ENCODE measurements at regions not wholly inside any gene's neighbourhood (a gene's known extent, or its start where the extent isn't known, plus 50 kb on each side); places are given as distances from the start of the nearest gene placed in this dataset.
"Not testable (repeated sequence)": the region's sequence is repeated elsewhere in the genome, so short reads cannot be mapped to it uniquely, and the experiment has no call there.

DNA sequence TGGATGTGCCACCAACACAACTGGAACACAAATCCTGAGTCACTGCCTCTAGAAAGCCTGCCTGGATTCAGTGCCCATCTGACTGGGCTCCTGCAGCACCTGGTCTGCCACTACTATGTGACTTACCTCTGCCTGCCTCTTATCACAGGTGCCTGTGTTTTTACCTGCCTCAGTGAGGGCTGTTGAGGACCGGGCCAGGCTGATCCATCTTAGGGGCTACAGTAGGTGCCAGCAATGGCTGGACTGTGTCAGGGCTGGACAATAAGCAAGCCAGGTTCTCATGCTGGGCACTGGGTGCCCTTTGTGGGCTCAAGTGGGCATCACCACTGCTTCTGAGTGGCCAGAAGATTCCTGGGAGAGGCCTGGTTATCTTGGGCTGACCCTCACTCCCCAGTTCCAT is 948.6 kb upstream of the TPTE start:
- DNase-seq: not testable (repeated sequence)

DNA sequence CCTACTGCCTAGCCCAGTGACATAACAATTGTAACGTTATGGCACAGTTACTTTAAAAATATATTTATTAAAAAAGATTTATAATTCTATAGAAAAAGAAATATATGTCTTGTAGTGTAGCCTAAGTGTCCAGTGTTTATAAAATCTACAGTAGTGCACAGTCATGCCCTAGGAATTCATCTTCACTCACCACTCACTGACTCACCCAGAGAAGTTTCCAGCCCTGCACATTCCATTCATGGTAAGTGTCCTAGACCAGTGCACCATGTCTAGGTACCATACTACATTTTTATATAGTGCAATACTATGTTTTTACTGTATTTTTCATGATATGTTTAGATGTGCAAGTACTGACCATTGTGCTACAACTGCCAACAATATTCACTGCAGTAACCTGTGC is 947.9 kb upstream of the TPTE start:
- not testable (repeated sequence) for DNase-seq

GRCh38 chr21:9579275-9579674 is 942.1 kb upstream of the TPTE start:
- DNase-seq: not testable (repeated sequence)

DNA sequence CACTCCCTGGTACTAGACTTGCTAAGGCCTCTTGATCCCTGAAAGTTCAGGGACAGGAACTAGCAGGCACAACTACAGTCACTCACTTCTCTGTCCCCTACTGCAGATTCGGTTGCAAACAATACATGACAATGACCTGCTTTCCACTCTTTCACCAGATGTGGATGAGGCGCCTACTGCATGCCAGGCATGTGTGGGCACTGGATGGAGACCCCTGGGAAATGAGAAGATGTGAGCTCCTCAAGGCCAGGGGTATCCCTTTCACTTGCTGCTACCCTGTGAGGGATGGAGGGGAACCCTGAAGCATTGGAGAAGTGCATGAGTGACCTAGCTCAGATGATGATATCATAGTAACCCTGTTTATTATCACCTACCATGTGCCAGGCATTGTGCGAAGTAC is 933.4 kb upstream of the TPTE start:
- not testable (repeated sequence) for DNase-seq

GRCh38 chr21:9592591-9592990 is 928.8 kb upstream of the TPTE start:
- DNase-seq: not testable (repeated sequence)

DNA sequence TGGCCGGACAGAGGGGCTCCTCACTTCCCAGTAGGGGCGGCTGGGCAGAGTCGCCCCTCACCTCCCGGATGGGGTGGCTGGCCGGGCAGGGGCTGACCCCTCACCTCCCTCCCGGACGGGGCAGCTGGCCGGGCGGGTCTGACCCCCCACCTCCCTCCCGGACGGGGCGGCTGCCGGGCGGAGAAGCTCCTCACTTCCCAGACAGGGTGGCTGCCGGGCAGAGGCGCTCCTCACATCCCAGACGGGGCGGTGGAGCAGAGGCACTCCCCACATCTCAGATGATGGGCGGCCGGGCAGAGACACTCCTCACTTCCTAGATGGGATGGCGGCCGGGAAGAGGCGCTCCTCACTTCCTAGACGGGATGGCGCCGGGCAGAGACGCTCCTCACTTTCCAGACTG is 927.7 kb upstream of the TPTE start:
- DNase-seq: not testable (repeated sequence)

GRCh38 chr21:9614011-9614410 is 907.4 kb upstream of the TPTE start:
- DNase-seq: not testable (repeated sequence)

- not testable (repeated sequence) for DNase-seq
Observed at GRCh38 chr21:9621121-9621793, 900.1 kb upstream of the TPTE start.

DNA sequence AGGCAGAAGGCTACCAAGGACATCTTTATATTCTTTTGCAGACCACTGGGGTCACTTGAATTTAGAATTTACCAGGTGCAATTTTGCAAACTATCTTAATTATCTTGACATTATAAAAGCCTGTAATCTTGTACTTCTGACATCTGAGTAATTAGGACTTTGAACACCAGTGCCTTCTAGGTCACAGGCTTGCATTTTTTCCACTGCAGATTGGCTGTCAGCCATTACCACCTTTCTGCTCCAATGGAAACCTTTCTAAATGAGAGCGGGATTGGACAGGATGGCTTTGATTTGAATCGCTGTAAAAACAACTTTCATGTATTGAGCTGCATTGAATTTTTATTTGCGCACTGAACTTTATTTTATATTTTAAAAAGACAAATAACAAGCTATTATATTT is 893.3 kb upstream of the TPTE start:
- DNase-seq: not testable (repeated sequence)

GRCh38 chr21:9647409-9647808 is 874.0 kb upstream of the TPTE start:
- DNase-seq: not testable (repeated sequence)

DNA sequence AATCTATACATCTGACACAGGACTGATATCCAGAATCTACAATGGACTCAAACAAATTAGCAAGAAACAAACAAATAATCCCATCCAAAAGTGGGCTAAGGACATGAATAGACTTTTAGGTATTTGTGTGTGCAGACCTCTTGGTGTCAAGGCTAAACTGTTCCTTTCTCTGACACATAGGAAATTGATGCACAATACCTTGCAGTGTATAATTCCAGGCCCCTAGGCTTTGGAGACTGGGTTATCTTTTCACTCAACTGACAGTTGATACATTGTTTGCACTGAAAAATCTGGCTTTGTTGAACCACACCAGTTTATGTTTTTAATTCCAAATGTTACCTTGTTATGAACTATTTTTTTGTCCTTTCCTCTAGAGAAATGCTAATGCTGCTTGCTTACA is 873.1 kb upstream of the TPTE start:
- DNase-seq: not testable (repeated sequence)

DNA sequence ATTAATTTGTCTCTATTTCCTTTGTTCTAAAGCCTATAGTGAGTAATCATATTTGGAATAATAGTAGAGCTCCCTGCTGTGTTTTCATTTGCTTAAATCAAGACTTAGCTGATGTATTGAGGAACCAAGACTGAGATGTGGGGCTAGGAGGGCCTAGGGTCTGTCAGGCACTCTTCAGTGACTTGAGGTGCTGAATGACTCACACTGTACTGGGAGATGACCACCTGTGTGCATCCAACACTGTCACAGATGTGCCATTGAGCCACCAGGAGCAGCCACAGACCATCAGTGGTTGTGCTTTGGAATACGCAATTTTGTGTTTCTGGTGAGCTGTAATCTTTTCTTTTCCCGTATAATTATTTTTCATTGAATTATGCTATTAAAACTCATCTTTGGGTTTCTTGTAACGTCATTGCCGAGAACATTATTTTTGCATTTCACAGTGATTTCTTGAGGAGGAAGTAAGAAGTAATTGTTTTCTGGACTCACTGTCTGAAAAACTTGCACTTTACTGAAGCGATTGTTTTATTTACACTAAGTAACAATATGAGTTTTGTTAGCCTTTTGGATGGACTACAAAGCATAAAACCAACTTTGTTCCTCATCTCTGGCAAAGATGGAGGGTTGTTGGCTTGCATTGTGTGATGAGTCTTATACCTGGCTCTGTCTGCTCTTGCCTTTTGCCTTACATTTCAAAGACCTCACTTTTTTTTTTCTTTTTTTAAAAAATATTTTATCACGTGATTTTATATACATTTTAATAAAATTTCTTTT is 872.2 kb upstream of the TPTE start:
- not testable (repeated sequence) for DNase-seq

DNA sequence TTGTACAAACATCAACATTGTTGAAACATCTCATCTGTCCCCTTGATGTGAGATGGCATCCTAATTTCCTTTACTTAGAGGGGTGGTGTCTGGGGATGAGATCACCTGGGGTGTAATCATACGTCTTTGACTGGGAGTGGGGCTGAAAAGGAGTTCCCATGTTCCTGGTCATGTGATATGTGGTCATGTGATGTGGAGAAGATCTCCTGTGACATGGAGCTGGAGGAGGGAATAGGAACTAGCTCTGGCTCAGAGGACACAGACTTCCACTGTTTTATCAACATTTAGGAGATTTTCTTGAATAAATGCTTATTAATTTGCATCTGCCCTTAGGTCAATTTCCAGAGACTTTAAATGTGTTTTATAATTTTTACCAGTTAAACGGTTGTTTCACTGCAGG is 868.6 kb upstream of the TPTE start:
- not testable (repeated sequence) for DNase-seq

DNA sequence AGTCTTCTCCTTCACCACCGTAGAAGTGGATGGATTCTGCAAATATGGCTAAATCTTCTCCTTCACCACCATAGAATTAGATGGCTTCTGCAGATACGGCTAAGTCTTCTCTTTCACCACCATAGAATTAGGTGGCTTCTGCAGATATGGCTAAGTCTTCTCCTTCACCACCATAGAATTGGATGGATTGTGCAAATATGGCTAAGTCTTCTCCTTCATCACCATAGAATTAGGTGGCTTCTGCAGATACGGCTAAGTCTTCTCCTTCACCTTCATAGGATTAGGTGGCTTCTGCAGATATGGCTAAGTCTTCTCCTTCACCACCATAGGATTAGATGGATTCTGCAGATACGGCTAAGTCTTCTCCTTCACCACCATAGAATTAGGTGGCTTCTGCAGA is 866.2 kb upstream of the TPTE start:
- not testable (repeated sequence) for DNase-seq

DNA sequence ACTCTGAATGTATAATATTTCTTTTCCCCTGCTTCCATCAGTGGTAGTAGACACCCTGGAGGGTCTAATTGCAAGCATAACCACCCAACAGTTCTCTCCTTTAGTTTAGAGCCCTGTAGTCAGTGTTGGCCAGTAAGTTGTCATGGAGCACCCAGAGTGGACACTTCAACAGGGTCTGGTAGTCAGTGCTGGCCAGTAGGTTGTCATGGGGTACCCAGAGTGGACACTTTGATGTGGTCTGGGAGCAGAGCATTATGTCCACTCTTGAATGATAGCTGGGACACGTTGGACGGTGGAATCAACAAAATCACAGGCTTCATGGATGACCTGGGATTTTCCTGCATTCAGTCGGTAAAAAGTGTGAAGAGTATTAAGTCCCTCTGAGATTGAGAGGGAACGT is 864.9 kb upstream of the TPTE start:
- DNase-seq: not testable (repeated sequence)

DNA sequence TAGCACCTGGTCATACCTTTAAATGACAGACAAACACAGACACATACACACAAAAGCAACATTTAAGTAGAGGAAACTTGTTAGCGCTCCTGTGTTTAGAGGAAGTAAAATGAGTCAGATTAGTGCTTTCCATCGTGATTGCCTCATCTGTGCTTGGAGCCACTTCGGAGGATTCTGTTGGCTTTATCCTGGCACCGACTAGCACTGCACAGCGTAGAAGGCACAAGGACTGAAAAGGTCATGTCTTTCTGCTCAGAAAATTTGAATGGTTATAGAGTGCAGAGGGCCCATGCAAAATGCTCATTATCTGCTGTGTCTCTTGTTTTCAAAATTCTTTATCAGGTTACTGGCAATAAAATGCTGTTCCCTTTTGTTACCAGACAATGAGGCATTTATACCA is 863.6 kb upstream of the TPTE start:
- DNase-seq: not testable (repeated sequence)

DNA sequence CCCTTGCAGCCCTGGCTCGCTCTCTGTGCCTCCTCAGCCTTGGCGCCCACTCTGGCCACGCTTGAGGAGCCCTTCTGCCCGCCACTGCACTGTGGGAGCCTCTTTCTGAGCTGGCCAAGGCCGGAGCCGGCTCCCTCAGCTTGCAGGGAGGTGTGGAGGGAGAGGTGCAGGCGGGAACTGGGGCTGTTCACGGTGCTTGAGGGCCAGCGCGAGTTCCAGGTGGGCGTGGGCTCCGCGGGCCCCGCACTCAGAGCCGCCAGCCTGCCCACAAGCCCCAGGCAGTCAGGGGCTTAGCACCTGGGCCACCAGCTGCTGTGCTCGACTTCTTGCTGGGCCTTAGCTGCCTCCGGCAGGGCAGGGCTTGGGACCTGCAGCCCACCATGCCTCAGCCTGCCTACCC is 861.5 kb upstream of the TPTE start:
- DNase-seq: not testable (repeated sequence)

DNA sequence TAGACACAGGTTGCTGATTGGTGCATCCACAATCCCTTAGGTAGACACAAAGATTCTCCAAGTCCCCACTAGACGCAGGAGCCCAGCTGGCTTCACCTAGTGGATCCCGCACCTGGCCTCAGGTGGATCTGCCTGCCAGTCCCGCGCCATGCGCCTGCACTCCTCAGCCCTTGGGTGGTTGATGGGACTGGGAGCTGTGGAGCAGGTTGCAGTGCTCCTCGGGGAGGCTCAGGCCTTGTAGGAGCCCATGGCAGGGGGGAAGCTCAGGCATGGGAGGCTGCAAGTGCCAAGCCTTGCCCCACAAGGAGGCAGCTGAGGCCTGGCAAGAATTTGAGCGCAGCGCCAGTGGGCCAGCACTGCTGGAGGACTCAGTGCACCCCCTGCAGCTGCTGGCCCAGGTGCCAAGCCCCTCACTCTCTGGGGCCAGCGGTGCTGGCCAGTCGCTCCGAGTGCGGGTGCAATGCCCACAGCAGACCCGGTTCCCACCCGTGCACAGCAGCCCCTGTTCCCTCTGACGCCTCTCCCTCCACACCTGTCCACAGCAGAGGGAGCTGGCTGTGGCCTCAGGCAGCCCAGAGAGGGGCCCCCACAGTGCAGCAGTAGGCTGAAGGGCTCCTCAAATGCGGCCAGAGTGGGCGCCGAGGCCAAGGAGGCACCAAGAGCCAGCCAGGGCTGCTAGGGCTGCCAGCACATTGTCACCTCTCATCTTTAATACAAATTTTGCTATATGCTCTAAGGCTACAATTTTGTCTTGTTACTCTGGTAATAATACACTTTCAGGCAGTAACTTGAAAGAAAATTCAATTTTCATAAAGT is 857.3 kb upstream of the TPTE start:
- not testable (repeated sequence) for DNase-seq

DNA sequence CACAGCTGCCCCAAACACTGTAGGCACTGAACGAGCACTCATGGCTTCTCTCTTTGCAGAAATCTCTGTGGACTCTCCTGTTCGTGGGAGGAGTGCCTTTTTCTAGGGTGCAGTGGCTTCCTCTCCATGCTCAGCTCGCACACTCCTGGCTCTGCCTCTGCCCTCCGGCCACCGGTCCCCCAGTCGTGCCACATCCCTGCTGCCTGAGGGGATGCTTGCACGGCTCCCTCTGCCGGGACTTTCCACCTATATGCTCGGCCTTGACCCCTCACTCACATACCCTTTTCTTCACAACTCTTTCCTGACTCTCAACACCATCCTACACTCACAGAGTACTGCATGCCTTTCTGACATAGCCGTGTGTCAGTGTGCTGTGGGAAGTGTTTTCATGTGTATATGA is 845.6 kb upstream of the TPTE start:
- not testable (repeated sequence) for DNase-seq

- DNase-seq: not testable (repeated sequence)
Observed at GRCh38 chr21:9679029-9679428, 842.4 kb upstream of the TPTE start.

GRCh38 chr21:9688945-9689344 is 832.4 kb upstream of the TPTE start:
- not testable (repeated sequence) for DNase-seq

GRCh38 chr21:9690981-9691380 is 830.4 kb upstream of the TPTE start:
- DNase-seq: not testable (repeated sequence)

Data from amygdala (tissue), 56 donors.